HG03520 (cell line): ENCODE measurements at regions not wholly inside any gene's neighbourhood (a gene's known extent, or its start where the extent isn't known, plus 50 kb on each side); places are given as distances from the start of the nearest gene placed in this dataset.
A peak's percentile ranks its signal among the peaks of the same experiment; 100 is the strongest.

ENCODE experiments used
- ATAC-seq: cut with Tn5 transposase; IDR thresholded peaks from one replicate; pipeline ENCODE4 v1.9.1; 2021; ENCODE audit warnings: mild to moderate bottlenecking, moderate library complexity; ENCODE audit not compliant: unreplicated experiment

DNA sequence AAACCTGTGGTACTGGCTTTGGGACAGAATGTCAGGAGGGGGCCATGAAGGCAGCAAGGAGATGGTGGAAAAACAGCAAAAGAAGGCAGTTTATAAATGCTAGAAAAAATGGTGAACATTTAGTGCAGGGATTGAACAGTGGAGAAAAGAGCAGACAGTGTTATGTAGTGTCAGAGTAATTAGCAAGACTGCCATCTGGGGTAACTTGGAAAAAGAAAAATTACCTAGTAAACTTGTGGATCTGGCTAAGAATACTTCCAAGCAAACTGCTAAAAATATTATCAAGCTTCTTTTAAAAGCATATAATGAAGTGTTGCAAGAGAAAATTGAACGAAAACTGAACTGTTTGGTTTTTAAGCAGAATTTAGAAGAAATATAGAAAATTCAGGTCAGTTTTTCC, 267.8 kb downstream of the INSIG2 start:
- ATAC-seq: no peak

DNA sequence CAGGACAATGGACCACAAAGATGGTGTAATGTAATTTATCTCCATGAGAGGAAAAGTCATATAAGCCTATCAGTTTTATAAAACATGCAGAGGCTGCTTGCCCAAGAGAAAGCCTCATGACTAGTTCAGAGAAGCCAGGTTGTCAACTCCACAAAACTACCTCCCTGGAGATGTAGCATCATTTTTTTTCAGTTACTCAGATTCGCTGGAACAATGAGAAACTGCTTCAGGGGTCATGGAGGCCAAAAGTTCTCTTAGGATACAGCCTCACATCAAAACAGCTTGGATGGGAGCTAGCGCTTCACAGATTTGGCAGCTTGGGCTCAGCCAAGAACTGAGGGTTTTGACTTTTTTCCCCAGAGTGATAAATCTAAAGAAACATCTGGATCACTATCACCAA, 263.5 kb downstream of the INSIG2 start:
- no peak for ATAC-seq

DNA sequence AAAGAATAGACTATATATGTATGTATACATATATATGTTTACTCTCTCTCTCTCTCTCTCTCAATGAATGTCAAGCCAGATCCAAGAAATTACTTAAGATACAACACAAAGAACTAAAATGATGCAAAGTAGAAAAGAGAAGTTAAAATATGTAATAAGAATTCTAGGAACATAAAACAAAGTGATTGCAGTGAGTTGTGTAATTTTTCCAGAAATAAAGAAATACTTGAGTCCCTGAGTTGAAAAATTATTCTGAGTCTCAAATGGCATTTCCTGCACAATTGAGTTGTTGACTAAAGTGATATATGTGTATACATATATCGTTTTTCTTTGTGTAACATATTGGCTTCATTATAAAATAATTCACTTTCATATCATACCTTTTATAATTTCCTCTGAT, 262.4 kb downstream of the INSIG2 start:
- ATAC-seq: no peak

DNA sequence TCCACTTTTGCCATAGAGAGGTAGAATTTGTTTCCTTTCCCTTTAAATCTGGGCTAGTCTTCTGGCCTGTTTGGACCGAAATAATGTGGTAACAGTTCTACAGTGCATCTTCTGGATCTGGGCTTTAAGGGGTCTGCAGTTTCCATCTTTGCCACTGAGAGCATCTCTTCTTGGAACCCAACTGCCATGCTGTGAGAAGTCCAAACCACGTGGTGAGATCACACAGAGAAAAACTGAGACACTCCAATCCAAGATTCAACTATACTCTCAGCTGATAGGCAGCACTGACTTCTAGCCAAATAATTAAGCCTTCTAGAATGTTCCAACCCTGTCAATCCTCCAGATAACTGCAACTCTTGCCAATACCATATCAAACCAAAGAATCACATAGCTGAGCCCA, 261.1 kb downstream of the INSIG2 start:
- ATAC-seq: no peak

DNA sequence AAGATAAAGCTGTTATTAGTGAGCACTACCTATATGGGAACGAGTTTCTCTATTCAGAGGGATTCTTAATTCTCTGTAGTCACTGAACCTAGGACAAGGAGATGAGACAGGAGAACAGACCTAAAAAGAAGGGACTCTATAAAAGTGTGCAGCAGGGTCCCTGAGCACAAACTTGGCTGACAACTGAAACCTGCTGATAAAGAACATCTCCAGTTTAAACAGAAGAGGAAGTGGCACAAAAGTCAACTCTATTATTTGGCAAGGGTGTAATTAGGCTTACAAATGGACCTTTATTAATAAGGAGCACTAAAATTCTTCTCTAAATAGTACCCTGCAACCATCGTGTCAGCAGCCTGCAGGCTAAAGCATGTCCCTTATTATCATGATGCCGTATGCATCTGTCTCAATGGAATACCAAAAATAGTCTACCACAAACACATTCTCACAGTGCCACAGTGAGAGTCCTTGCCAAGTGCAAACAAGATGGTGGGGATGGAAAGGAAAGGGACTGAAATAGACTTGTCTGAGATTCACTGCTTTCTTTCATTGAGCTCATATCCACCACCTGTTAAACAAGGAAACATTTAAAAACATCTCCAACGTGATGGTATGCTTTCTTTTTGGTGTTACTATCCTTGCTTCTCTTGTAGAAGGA, 260.2 kb downstream of the INSIG2 start:
- no peak for ATAC-seq

DNA sequence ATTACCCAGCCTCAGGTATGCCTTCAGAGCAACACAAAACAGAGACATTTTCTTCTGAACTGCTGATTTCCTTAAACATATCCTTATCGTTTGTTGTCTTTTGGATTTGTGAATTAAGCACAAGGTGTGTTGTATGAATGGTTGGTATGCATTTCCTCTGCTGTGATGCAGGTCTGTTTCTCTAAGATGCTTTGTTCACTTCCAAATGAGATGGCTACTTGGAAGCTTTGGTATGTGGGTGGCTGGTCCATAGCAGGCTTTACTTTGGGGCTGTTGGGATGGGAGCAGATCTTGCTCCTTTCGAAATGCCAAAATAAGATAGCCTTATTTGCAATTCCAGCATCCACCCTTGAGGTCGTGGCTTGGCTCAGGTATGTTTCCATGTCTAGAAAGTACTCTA, 257.2 kb downstream of the INSIG2 start:
- no peak for ATAC-seq

DNA sequence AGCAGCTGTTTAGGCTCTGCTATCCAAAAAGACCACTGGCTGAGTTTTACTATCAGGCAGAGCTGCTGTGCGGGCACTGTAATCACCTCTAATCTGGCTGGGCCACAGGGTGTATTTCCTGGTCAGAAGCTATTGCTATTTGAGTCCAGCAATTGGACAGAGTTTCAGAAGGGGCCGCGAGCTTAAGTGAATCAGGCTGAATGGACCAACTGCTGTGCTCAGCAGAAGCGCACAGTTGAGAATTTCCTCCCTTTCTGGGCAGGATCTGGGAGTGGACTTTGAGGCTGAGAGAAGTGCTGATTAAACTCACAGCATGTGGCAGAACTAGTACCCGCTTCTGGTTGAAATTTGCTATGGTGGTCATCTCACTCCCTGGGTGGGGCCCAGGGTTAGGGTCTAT, 251.8 kb downstream of the INSIG2 start:
- ATAC-seq: no peak

DNA sequence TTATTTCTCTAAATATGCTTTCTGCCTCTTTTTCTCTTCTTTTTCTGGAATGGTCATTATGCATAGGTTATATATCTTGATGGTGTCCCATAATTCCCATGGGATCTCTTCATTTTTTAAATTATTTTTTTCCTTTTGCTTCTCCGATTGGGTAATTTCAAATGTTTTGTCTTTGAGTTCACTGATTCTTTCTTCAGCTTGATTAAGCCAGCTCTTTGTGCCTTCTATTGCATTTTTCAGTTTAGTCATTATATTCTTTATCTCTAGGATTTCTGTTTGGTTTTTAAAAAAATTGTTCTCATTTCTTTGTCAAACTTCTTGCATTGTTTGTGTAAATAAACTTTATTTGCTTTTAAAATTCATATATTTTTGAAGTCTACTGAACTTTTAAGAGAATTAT, 251.1 kb downstream of the INSIG2 start:
- no peak for ATAC-seq

DNA sequence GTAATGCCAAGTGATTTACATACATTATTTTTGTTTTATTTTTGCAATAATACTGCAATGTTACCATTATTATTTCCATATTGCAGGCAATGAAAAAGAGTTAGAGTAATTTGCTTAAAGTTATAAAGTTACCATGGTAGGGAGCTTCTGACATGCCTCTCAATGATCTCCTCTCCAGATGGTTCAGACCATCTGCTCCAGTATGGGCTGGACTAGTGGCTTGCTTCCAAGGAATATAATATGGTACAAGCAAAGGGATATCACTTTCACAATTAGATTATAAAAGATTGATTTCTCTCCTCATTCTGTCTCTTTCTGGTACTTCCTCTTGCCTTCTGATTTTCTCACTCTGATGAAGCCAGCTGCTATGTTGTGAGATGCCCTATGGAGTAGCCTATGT, 245.4 kb downstream of the INSIG2 start:
- no peak for ATAC-seq

DNA sequence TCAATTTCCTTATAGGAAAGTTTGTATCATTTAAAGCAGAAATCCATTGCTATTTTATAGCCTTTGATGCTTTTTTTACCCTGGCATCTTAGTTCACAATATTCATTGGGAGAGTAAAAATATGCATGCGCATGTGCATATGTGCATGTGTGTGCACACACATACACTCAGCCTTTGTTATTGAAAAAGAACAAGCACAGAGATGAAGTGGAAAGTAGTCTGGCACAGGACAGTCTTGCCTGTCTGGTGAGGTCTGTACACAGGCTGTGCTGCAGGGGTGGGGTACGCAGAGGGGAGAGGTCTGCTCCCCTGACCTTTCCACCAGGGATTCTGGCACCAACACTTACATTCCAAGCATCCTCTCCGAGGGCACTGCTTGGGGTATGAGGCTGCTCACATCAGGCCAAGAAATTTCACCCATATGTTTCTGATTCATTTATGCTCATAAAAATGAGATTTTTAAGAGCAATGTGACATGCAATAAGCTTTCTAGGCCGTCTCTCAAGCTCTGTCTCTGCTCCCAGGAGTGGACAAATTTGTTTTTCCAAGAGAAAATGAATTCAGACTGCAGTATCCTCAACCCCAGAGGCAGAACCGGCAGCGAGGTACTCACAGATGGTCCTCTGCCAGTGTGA, 237.2 kb downstream of the INSIG2 start:
- no peak for ATAC-seq

DNA sequence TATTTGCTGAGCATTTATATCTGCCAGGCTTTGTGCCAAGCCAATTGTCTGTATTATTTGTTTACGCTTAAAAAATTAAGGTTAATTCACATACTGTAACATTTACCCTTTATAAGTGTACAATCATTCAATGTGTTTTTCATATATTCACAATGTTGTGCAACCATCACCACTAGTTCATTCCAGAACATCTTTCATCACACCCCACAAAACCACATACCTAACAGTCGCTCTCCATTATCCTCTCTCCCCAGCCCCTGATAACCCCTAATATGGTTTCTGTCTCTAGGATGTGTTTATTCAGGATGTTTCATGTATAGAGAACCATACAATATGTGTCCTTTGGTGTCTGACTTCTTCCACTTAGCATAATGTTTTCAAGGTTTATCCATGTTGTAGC, 234.1 kb downstream of the INSIG2 start:
- no peak for ATAC-seq

DNA sequence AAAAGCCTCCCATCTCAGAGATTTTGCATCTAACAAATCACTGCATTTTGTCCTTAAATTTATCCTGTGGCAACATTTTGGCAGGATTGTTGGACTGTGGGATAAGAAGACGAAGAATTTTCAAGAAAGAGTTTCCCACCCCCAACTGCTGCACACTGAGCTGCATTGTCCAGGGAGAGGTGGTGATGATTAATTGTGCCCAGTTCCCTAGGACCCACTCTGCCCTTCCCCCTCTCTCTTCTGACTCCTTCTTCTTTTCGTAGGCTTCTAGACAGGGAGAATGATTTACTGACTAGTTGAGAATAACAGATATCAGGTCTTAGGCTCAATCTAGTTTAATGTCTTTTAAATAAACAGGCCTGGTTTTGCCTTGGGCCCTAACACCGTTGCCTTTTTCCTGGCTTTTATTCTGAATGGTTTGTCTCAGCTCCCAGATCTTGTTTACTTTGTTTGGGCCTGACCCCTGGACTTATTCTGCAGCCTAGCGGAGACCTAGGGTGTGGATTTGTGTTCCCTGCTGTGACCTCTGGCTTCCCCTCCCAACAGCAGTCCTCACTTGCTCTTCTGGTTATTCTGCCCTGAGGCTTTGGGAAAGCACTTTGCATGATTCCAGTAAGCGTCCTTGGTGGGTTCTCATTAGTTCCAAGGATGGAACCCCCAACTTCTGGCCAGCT, 233.3 kb downstream of the INSIG2 start:
- no peak for ATAC-seq

DNA sequence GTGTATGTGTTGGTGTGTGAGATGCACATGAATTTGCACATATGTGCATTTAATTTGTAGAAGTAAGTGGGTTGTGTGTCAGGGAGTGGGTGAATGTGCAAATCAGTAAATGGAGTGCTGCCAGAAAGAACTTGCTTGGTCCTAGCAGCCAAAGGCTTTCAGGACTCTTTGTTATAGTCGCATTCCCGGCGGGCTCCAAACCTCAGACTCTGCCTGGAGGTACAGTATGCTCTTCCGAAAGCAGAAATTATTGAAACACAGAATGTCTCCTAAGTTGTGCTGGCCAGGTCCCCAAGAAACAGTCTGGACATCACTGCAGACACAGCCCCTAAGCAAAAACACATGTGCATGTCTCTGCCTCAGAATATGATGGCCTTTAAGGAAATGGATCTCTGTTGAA, 232.4 kb downstream of the INSIG2 start:
- no peak for ATAC-seq

DNA sequence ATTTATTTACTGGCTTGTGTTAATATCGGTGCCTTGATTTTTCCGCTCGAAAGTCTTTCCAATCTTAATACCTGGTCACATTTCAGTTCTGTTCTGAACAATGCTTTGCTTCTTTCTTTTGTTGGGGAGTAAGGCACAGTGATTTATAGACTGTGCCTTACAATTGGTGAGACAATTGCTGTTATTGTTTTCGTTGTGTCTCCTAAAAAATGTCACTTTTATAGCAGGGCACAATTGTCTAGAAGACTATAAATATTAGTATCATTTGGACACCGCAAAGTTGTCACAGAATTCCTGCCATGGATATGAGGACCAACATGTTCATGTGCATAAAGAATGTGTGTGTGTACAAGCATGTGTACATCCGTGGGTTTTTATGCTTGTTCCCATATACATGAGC, 231.9 kb downstream of the INSIG2 start:
- no peak for ATAC-seq

DNA sequence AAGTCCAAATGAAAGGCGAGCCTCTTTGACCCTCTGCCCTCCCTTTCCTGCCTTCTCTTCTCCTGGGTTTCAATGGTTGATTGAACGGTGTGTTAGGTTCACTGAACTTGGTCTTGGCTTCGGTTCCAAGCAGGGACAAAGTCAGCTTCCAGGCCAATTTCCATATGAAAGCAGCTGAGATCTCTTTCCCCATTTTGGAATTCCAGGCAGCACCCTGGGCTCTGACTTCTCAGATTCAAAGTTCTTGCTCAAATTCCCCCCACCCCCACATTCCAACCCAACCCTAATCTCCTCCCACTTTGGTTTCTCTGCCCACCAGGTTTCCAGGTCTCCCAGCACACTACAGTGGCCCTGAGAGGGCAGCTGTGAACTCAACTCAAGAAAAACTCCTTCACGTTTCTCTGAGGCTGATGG, 231.0 kb downstream of the INSIG2 start:
- no peak for ATAC-seq

DNA sequence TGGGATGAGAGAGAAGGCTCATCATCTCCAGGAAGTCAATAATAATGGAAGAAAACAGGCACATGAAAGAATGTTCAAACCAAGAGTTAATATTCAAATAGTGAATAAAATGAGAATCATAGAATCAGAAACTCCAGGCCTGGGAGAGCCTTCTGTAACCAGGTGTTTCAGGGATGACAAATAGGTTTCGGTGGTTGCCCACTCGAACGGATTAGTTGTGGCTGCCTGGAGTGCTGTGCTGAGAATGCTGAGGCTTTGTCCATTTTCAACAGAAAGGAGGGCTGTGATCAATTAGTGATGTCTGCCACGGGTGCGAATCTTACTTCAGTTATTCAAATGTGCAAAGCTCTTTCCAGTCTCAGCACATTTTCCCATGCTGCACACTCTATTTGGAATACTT, 227.3 kb downstream of the INSIG2 start:
- ATAC-seq: no peak

DNA sequence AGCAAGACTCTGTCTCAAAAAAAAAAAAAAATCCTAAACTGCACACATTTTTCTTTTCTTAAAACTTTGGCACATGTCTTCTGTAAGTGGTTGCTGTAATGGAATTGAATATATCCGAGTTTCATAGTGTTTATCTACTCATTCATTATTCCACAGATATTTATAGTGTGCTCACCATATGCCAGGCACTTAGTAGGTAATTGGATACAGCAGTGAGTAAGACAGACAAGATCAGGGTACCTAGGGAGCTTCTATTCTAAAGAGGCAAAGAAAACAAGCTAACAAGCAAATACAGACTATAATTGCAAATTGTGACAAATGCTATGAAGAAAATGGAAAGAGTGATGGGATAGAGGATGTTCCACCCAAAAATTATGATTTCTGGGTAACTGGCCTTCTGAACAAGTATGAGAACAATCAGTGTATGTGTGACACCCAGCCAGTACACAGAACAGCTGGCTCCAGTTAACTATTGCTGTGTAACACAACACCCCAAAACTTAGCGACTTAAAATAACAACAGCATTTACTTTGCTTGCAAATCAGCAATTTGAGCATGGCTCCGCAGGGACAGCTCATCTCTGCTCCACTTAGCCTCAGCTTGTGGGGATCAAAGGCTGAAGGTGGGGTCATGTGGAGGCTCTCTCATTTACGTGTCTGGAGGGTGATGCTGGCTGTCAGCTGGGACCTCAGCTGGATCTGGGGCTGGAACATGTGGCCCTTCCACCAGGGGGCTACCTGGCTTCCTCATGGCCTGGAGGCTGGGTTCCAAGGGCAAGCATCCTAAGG, 224.9 kb downstream of the INSIG2 start:
- ATAC-seq: no peak

DNA sequence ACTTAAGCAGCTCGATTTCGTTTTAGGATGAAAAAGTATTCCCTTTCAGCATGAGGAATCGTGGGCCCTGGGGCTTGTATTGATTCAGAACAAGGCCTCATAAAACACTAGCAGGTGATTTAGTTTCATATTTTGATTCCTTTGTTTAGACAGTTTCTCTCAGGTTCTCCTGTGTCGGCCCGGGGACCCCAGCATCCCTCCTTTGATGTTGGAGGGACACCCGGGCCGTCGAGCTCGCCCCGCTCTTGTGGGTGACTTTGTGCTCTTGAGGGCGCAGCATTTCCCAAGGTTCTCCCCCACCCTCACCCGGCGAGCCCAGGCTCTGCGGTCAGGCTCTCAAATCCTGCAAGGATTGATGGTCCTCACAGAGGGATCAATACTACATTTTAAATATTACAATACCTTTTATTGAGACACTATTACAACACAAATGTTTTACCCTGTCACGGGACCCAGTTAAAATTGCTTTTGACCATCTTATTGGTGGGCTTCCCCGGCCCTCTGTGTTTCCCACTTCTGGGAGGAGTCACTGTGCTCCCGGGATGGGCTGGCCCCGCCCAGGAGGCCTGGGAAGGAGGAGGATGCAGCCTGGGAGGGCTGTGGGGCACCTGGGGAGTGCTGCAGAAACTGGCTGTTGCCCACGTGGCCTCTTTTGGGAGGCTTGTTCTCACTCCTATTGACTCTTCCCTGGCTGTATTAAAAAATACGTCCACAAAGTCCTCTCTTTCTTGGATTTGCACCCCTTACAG, 222.6 kb downstream of the INSIG2 start:
- no peak for ATAC-seq

DNA sequence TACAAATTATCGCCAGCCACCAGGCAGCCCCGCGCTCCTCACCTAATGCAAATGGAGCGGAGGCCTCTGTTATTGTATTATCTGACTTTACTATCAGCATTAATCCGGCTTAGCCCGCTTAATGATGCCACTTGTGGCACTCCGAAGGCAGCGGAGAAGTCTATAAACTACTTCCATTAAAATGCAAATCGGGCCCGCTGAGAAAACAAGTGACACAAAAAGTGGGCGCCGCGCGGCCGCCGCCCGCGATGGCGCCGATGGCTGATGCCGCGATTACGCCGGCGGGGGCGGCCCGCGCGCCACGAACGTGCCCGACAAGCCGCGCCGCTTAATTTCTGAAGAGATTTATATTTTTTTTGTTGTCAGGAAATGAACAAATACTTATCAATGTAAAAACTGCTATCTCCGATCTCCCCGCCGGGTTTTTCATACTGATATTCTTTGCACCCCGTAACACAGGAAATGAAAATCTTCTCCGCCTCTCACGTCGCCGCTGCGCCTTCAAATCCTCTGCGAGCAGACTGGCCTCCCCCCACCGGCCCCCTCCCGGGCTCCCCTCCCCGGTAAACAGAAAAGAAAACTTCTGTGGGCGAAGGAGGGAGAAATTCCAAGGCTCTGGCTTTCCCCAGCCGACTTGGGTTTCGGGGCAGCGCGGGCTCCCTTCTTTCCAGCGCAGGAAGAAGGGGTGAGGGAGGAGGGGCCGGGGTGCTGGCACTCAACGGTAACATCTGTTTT, 221.8 kb downstream of the INSIG2 start:
- peak; percentile 65 for ATAC-seq

DNA sequence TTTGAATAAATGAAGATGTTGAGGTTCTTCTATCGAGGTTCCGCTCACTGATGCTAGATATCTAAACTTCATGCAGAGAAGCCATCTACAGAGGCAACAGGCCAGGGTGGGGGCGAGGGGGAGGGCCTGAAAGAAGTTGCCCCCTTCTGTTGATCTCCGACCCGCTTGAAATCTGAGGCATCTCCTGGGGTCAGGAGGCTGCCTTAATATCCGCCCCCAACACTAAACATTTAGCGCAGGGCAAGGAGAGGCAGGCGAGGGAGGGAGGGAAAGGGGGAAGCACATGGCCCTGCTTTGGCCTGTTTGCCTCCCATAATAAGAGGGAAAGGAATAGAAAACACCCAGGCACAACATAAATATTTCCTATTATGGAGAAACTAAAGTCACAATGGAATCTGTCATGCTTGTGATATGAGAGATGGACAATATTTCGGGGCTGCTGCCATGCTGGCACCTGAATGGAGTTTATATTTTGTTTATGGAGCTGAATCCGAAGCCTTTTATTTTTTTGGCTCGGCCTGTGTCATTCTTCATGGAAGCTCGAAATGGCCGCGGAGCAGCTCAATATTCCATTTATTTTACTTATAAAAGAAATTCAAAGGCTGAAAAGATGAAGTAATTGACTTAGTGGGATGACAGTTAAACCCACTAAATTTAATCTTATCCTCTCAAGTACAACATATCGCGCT, 221.1 kb downstream of the INSIG2 start:
- no peak for ATAC-seq
